Muscle layer of colon (tissue), 2 donors: ENCODE measurements at regions not wholly inside any gene's neighbourhood (a gene's known extent, or its start where the extent isn't known, plus 50 kb on each side); places are given as distances from the start of the nearest gene placed in this dataset.

Source experiments
- H3K27ac ChIP-seq: one replicate; pipeline ENCODE4 v1.7.0; 2013; ENCODE audit warnings: low read depth, mild to moderate bottlenecking, low read length, moderate library complexity
- H3K27me3 ChIP-seq, 2 donors: one replicate each; pipeline ENCODE4 v1.7.0; 2013; ENCODE audit warnings: low read length in 2 of 2, mild to moderate bottlenecking in 2 of 2; ENCODE audit not compliant: insufficient read depth in 2 of 2, control insufficient read depth in 1 of 2
- H3K36me3 ChIP-seq: one replicate; pipeline ENCODE4 v1.7.0; 2013; ENCODE audit warnings: mild to moderate bottlenecking, low read length; ENCODE audit not compliant: insufficient read depth
- H3K4me1 ChIP-seq: one replicate; pipeline ENCODE4 v1.7.0; 2013; ENCODE audit warnings: mild to moderate bottlenecking, low read length; ENCODE audit not compliant: insufficient read depth
- H3K4me3 ChIP-seq, 2 donors: one replicate each; pipeline ENCODE4 v1.7.0; 2013; ENCODE audit warnings: low read length in 2 of 2, low read depth in 1 of 2, mild to moderate bottlenecking in 1 of 2, moderate library complexity in 1 of 2
- H3K9ac ChIP-seq: one replicate; pipeline ENCODE4 v1.7.0; 2013; ENCODE audit warnings: low read length
- H3K9me3 ChIP-seq: one replicate; pipeline ENCODE4 v1.7.0; 2013; ENCODE audit warnings: mild to moderate bottlenecking, low read length
- donor health status: abdominal sarcoma.
- donor health status: Adenocarcinoma of cecum.

DNA sequence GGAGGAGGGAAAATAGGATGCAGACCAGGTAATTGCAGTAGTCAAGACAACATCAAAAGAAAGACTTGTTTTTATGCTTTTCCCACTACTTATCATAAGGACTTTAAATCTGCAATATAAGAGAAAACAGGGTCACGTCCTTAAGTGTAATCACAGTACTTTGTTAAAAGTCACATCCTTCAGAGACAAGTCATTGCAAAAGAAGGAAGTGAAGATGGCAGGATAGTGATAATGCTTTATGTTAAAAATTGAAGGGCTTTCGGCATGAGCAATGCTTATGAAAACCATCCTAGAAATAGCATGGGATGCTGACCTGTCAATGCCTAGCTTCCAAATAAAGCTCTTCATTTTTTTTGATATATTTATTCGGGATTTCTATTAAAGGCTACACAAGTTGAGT lies 110.2 kb upstream of the TENM3 start:
- H3K9ac ChIP-seq, result no peak overlapping the region
- no peak overlapping the region for H3K4me3 ChIP-seq
- no peak overlapping the region for H3K27ac ChIP-seq
- H3K4me1 ChIP-seq, result no peaks in the 10 kb centered on the region
- H3K9me3 ChIP-seq, result no peaks in the 10 kb centered on the region
- no peaks in the 10 kb centered on the region for H3K36me3 ChIP-seq
- no peaks in the 10 kb centered on the region for H3K27me3 ChIP-seq

DNA sequence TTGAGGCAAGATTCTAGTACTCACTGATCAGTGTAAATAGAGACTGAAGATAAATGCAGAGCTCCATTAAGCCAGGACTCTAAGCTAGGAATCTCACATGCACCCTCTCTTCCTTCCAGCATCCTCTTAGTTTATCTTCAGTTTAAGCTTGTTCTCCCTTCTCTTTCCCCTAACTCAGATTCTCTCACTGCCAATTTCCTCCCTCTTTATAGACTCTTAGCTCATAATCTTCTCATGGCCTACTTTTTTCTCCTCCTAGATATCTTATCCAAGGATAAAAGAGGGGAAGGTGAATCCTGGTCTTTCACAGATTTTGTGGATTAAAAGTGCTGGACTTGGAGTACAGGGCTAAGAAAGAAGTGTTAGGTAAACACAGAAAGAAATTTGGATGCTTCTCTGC lies 108.9 kb upstream of the TENM3 start:
- Histone ChIP-seq H3K36me3 (no peaks in the 10 kb centered on the region), H3K9me3 (no peaks in the 10 kb centered on the region), H3K4me3 (no peak overlapping the region), H3K9ac (no peak overlapping the region), H3K27me3 (no peaks in the 10 kb centered on the region), H3K4me1 (no peaks in the 10 kb centered on the region), H3K27ac (no peak overlapping the region)

DNA sequence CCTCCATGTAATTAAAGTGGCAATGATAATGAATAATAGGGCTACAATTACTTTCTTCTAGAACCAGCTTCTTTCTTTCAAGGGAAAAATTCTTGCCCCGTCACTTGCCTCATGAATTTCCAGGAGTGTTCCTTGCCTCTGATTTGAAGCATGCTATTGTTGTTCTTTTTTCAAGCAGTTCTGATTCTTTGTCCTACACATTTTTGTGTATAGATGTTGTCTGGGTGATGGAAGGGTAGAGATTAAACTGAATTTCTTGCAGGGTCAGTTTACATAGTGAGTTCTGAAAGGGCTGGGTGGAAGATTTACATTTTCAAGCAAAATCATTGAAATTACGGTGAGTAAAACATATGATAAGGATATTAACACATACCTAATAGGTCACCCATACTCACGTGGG lies 107.0 kb upstream of the TENM3 start:
- H3K27ac ChIP-seq, result no peak overlapping the region
- peaks cover 0 to 12% of the 10 kb centered on the region in 2 donors for H3K27me3 ChIP-seq
- H3K4me3 ChIP-seq, result no peak overlapping the region
- H3K36me3 ChIP-seq, result no peaks in the 10 kb centered on the region
- H3K4me1 ChIP-seq, result no peaks in the 10 kb centered on the region
- no peaks in the 10 kb centered on the region for H3K9me3 ChIP-seq
- H3K9ac ChIP-seq, result no peak overlapping the region

DNA sequence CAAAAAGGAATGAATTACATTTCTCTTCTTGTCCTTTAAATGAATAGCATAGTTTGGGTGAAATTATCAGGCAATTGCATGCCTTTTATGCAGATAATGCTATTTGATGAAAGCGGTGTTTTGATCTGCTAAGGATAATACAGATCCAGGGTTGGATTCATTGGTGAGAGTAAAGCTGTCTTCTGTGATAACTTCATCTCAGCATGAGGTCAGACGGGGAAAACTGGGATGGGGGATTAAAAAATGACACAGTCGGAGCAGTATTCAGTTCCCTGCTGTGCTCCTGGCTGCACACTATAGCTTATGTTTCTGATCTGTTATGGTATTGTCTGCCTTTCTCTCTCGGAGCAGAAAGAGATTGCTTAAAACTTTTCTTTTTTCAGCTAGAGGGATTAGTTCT lies 105.9 kb upstream of the TENM3 start:
- no peak overlapping the region for H3K27ac ChIP-seq
- H3K4me1 ChIP-seq, result no peaks in the 10 kb centered on the region

DNA sequence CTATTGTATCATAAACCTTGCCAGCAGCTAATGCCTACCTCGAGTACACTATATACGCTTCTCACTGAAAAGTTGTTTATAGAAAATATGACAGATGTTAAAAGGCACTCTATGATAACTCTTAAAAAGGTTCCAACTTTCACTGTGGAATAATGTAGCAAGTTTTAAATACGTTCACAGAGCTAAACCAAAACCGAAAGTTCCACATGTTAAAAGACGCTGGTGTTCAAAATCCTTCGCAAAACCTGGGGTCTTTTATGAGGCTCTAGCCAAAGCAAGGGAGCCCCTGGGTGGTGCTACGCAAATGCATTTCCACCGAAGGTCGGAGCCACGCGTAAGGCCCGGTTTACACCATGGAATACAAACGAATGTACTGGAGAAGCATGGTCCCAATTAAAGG lies 103.7 kb upstream of the TENM3 start:
- Histone ChIP-seq H3K36me3 (no peaks in the 10 kb centered on the region), H3K4me1 (peaks cover 8% of the 10 kb centered on the region), H3K9me3 (no peaks in the 10 kb centered on the region), H3K27ac (no peak overlapping the region), H3K4me3 (no peak overlapping the region), H3K27me3 (peaks cover 10 to 37% of the 10 kb centered on the region in 2 donors), H3K9ac (no peak overlapping the region)

More for the DNA sequence above, 105.9 kb upstream of the TENM3 start:
- Histone ChIP-seq H3K27me3 (peaks cover 0 to 17% of the 10 kb centered on the region in 2 donors), H3K9me3 (no peaks in the 10 kb centered on the region), H3K9ac (no peak overlapping the region), H3K36me3 (no peaks in the 10 kb centered on the region), H3K4me3 (no peak overlapping the region)

DNA sequence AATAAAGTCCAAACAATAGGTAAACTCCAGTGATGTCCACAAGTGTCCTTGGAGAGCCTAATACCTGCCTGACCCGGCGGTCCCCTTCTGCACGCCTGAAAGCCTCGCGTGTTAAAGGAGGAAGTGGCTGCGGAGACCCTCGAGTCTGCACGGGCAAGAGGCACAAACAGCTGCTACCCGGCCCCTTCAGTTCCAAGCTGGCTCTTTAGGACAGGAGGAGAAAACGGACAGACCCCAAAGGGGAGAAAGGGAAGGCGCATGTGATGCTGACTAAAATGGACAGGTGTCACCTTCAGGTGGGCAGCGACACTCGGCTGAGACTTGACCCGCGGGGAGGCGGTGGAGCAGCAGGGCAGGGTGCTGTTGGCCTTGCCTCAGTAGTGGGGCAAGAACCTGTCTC lies 102.7 kb upstream of the TENM3 start:
- Histone ChIP-seq H3K36me3 (no peaks in the 10 kb centered on the region), H3K27me3 (peaks cover 15 to 46% of the 10 kb centered on the region in 2 donors), H3K4me3 (no peak overlapping the region), H3K27ac (no peak overlapping the region), H3K9ac (no peak overlapping the region), H3K9me3 (no peaks in the 10 kb centered on the region), H3K4me1 (peaks cover 8% of the 10 kb centered on the region)

DNA sequence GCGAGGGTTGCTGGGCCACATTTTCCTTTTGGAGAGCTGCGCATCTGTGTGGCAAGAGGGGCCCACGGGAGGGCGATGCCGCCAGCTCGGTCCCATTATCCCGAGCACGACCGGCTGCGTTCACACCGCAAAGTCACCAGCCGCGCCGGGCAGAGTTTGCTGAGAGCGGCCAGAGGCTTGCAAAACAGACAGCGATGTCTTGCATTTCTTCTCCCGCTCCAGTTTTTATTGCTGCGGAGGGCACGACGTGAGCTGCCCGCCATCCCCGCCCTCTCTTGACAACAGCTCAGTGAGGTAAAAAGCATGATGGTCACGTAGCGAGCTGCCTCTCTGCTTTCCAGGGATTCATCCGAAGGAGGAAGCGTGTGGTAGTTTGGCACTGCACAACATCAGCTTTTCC lies 102.1 kb upstream of the TENM3 start:
- H3K4me1 ChIP-seq, result peaks cover 8% of the 10 kb centered on the region
- no peak overlapping the region for H3K9ac ChIP-seq
- H3K27me3 ChIP-seq, result peaks cover 18 to 51% of the 10 kb centered on the region in 2 donors
- no peak overlapping the region for H3K27ac ChIP-seq
- H3K4me3 ChIP-seq, result no peak overlapping the region
- H3K9me3 ChIP-seq, result no peaks in the 10 kb centered on the region
- no peaks in the 10 kb centered on the region for H3K36me3 ChIP-seq

DNA sequence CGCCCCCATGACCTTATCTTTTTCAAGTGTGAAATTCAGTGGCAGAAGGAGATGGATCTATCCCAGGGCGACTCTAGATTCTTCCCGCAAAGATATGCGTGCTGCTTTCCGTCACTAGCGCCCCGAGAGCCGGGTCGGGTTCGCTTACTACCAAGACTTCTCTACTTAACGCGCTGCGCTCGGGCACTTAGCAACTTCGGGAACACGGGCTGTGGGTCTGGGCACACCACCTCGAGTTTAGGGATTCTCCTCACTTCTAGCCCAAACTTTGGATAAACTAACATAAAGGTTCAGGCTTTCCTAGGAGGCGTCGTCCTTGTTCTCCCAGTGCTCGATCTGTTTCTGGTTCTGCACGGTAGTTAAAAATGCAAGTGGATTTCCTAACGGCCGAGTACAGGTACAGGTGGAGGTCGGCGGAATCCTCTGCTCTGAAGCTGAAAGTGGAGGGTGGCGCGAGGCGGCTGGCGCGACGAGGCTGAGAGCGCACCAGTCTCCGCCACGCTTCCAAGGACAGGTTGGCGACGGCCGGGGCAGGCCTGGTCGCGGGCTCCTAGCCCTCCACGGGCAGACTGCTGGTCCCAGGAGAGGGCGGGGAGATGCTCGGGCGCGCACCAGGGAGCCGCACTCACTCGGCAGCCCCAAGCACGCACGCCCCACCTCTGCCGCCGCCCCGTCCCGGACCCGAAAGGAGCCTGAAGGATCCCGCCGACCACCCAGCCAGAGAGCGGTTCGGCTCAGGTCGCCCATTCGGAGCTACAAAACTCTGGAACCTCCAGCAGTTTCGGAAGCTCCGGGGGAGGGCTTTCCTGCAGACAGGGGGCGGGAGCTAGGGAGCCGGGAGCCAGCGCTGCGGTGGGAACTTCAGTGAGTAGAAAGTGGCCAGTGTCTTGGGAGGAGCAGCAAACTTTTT lies 100.8 kb upstream of the TENM3 start:
- Histone ChIP-seq H3K4me1 (peaks cover 8% of the 10 kb centered on the region), H3K4me3 (peak overlapping the region in 1 of 2 donors; percentile 71), H3K27ac (no peak overlapping the region), H3K27me3 (peaks cover 18 to 64% of the 10 kb centered on the region in 2 donors), H3K9me3 (no peaks in the 10 kb centered on the region), H3K9ac (no peak overlapping the region), H3K36me3 (no peaks in the 10 kb centered on the region)

DNA sequence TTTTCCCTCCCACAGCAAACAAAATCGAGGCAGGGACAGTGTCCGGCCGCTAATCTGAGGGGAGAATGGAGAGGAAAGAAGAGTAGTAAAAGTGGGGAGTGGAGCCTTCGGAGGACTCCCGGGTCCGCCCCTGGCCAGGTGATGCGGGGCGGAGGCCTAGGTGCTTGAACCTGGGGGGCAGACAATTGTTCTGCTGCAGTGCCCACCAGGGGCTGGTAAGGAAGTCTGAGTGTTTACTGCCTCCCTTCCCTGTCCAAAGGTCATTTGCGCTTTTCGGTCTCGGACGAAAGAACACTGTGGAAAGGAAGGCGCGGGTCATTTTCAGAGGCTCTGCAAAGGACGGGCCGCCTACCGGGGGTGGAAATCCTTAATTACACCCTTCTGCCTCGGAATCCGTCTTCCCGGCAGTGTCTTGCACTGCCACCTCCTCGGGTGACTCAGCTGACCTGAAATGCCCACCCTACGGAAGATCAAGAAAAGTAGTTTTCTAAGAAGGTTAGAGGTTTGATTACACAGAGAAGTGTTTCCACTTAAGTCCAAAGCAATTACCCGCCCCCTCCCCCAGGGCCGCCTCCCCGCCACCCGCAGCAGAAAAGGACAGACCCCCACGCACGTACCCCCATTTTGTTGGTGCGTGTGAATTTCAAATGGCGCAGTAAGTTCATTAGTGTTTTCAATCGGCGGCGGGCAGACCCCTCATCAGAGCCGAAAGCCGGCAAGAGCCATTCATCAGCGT lies 99.9 kb upstream of the TENM3 start:
- Histone ChIP-seq H3K27me3 (peaks cover 18 to 65% of the 10 kb centered on the region in 2 donors), H3K4me3 (peak overlapping the region; percentile 61 to 71), H3K36me3 (no peaks in the 10 kb centered on the region), H3K9ac (no peak overlapping the region), H3K9me3 (no peaks in the 10 kb centered on the region), H3K27ac (no peak overlapping the region), H3K4me1 (peaks cover 8% of the 10 kb centered on the region)

DNA sequence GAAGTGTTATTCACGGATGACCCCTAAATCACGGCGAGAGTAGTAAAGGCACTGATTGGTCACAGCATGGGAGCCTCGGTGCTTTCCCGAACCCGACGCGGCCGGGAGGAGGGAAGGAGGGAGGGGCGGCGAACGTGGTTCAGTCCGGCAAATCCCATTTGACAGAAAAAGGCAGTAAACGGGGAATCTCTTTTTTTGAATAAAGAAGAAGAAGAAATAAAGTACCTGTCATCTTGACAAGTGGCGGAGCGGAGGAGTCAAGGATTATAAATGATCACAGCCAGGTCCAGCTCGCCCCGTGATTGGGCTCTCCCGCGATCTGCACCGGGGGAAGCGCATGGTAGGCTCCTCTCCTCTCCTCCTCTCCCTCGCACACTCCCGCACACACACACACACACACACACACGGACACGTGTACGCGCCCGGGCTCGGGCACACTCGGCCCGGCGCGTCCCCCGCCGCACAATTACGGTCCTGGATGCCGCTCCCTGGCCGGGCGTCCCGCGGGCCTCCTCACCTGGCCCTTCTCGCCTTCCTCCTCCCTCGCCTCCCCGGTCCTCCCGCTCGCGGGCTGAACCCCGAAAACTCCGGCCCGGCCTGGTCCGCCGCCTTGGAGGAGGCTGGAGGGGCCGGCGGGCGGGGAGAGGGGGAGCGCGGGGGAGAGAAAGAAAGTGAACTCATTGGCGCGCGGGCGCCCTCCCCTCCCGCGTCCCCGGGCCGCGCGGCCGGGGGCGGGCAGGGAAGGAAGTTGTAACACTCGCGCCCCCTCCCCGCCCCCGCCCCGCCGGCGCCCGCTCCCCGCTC lies 99.2 kb upstream of the TENM3 start:
- Histone ChIP-seq H3K27ac (no peak overlapping the region), H3K27me3 (peaks cover 18 to 65% of the 10 kb centered on the region in 2 donors), H3K36me3 (no peaks in the 10 kb centered on the region), H3K4me1 (peaks cover 8% of the 10 kb centered on the region), H3K9ac (no peak overlapping the region), H3K9me3 (no peaks in the 10 kb centered on the region), H3K4me3 (peak overlapping the region; percentile 61 to 71)
